Gastroesophageal sphincter (tissue), 3 donors: ENCODE measurements at regions not wholly inside any gene's neighbourhood (a gene's known extent, or its start where the extent isn't known, plus 50 kb on each side); places are given as distances from the start of the nearest gene placed in this dataset.

Experiments
- POLR2AphosphoS5 ChIP-seq: sonication (generic); formaldehyde crosslinking; IDR thresholded peaks from one replicate; pipeline ENCODE4 v1.6.1; 2017; ENCODE audit warnings: antibody characterized with exemption
- TF ChIP-seq, protein P1 (sequence below), 4 experiments: fragments of 200-600 bp in 2 of 4; fragments of 450-650 bp in 2 of 4; sonication (generic) in 1 of 4; IDR thresholded peaks; one replicate each; pipeline ENCODE4 v1.5.1; 2017 to 2019; ENCODE audit warnings: antibody characterized with exemption in 4 of 4, mild to moderate bottlenecking in 2 of 4, moderate library complexity in 2 of 4

DNA sequence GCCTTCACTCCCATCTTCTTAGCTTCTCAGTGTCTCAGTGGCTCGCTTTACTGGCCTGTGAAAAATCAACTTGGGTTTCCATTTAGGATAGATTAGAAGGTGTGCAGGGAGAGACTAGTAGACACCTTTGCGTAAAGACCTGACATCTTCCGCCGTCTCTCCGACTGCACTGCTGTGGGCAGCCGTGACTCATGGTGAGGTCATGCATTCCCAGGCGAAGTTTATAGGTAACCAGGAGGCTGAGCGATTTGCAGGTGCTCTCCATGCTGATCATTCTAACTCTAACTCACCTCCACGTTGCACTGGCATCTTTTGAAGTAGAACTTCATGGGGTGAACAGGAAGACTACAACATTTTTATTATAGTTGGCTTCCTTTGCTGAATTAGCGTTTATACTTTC lies 68.0 kb upstream of the ZNF438 start:
- TF ChIP-seq POLR2AphosphoS5 = no peak
- TF ChIP-seq, protein P1, sequence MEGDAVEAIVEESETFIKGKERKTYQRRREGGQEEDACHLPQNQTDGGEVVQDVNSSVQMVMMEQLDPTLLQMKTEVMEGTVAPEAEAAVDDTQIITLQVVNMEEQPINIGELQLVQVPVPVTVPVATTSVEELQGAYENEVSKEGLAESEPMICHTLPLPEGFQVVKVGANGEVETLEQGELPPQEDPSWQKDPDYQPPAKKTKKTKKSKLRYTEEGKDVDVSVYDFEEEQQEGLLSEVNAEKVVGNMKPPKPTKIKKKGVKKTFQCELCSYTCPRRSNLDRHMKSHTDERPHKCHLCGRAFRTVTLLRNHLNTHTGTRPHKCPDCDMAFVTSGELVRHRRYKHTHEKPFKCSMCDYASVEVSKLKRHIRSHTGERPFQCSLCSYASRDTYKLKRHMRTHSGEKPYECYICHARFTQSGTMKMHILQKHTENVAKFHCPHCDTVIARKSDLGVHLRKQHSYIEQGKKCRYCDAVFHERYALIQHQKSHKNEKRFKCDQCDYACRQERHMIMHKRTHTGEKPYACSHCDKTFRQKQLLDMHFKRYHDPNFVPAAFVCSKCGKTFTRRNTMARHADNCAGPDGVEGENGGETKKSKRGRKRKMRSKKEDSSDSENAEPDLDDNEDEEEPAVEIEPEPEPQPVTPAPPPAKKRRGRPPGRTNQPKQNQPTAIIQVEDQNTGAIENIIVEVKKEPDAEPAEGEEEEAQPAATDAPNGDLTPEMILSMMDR (IDR thresholded peaks at IDR 0.05) = no peak
